Mesendoderm (in vitro differentiated cells): ENCODE measurements at regions not wholly inside any gene's neighbourhood (a gene's known extent, or its start where the extent isn't known, plus 50 kb on each side); places are given as distances from the start of the nearest gene placed in this dataset.
A peak's percentile ranks its signal among the peaks of the same experiment; 100 is the strongest.
"Not testable (repeated sequence)": the region's sequence is repeated elsewhere in the genome, so short reads cannot be mapped to it uniquely, and the experiment has no call there.

ENCODE experiments used
- DNase-seq: peaks from one replicate; pipeline ENCODE4 v3.0.0; 2013
- H2AK5ac ChIP-seq: 2 replicates; pipeline ENCODE4 v1.6.1; 2013; ENCODE audit warnings: low read length, inconsistent platforms
- H2BK120ac ChIP-seq: 2 replicates; pipeline ENCODE4 v1.6.1; 2013; ENCODE audit warnings: low read depth, mild to moderate bottlenecking, low read length, moderate library complexity, mixed read lengths
- H2BK15ac ChIP-seq: replicated peaks from 2 replicates; pipeline ENCODE4 v1.6.1; 2013; ENCODE audit warnings: low read depth, mild to moderate bottlenecking, moderate library complexity
- H2BK5ac ChIP-seq: 2 replicates; pipeline ENCODE4 v1.6.1; 2013; ENCODE audit warnings: low read length, inconsistent platforms
- H3K18ac ChIP-seq: 2 replicates; pipeline ENCODE4 v1.6.1; 2013; ENCODE audit warnings: mild to moderate bottlenecking, low read length, mixed read lengths
- H3K23ac ChIP-seq: one replicate; pipeline ENCODE4 v1.6.1; 2013; ENCODE audit warnings: low read length
- H3K27ac ChIP-seq: 2 replicates; pipeline ENCODE4 v1.5.1; 2013; ENCODE audit warnings: low read depth, mild to moderate bottlenecking, inconsistent platforms, low read length, moderate library complexity
- H3K27me3 ChIP-seq: 2 replicates; pipeline ENCODE4 v1.6.1; 2013; ENCODE audit warnings: low read length, control low read depth, mild to moderate bottlenecking, inconsistent platforms; ENCODE audit not compliant: insufficient read depth, poor library complexity
- H3K36me3 ChIP-seq: 2 replicates; pipeline ENCODE4 v1.6.1; 2013; ENCODE audit warnings: low read length, inconsistent platforms; ENCODE audit not compliant: control insufficient read depth, insufficient read depth
- H3K4ac ChIP-seq: one replicate; pipeline ENCODE4 v1.6.1; 2013; ENCODE audit warnings: low read depth, mild to moderate bottlenecking, low read length, moderate library complexity
- H3K4me1 ChIP-seq: 2 replicates; pipeline ENCODE4 v1.6.1; 2013; ENCODE audit warnings: low read depth, low read length, inconsistent platforms; ENCODE audit not compliant: control insufficient read depth
- H3K4me2 ChIP-seq: 2 replicates; pipeline ENCODE4 v1.6.1; 2013; ENCODE audit warnings: low read length
- H3K4me3 ChIP-seq: 2 replicates; pipeline ENCODE4 v1.5.1; 2013; ENCODE audit warnings: mild to moderate bottlenecking, low read length
- H3K56ac ChIP-seq: one replicate; pipeline ENCODE4 v1.6.1; 2013; ENCODE audit warnings: low read length
- H3K79me1 ChIP-seq: 2 replicates; pipeline ENCODE4 v1.6.1; 2013; ENCODE audit warnings: low read length, inconsistent platforms
- H3K79me2 ChIP-seq: 2 replicates; pipeline ENCODE4 v1.6.1; 2013; ENCODE audit warnings: mild to moderate bottlenecking, low read length; ENCODE audit not compliant: control insufficient read depth, insufficient read depth
- H3K9ac ChIP-seq: 2 replicates; pipeline ENCODE4 v1.6.1; 2013; ENCODE audit warnings: low read length, inconsistent platforms
- H4K5ac ChIP-seq: one replicate; pipeline ENCODE4 v1.6.1; 2013; ENCODE audit warnings: low read length
- H4K8ac ChIP-seq: one replicate; pipeline ENCODE4 v1.6.1; 2013; ENCODE audit warnings: low read depth, mild to moderate bottlenecking, control low read depth, low read length, moderate library complexity
- WGBS: extraction: QIAGEN DNeasy Blood & Tissue Kit; methylation state at CpG from one replicate; pipeline ENCODE4 v1.1.7; 2013; ENCODE audit warnings: low lambda C conversion rate, missing lambda C conversion rate; ENCODE audit not compliant: insufficient coverage; ENCODE audit errors: extremely low coverage; 5-methylcytosine and 5-hydroxymethylcytosine counted together

DNA sequence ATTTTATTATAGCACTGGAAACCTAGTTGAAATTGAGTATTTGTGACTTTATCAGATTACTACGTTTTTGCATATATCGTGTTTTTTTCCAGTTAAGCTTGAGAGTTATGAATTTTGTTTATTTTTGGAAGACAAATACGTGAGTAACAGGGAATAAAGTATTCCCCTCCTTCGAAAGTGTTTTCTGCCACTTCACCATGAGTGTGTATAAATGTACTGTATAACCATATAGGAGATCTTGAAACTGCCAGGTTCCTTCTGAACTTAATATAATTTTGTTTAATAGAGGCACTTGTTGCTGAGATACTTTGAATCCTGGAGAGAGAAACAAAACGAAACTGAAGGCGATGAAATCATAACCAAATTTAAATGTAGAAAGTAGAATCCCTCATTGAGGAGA lies 1004.4 kb upstream of the ZEB2 start:
- Histone ChIP-seq H2AK5ac (no peak overlapping the region), H3K56ac (no peak overlapping the region), H3K4ac (no peak overlapping the region), H3K27ac (no peak overlapping the region), H3K79me2 (no peaks in the 10 kb centered on the region), H3K79me1 (no peaks in the 10 kb centered on the region), H3K4me1 (no peaks in the 10 kb centered on the region), H3K4me2 (no peak overlapping the region), H3K4me3 (no peak overlapping the region), H3K27me3 (no peaks in the 10 kb centered on the region), H2BK120ac (no peak overlapping the region), H4K8ac (no peak overlapping the region), H3K9ac (no peak overlapping the region), H2BK15ac (no peak overlapping the region), H4K5ac (no peak overlapping the region), H3K23ac (no peak overlapping the region), H3K36me3 (no peaks in the 10 kb centered on the region), H2BK5ac (no peak overlapping the region), H3K18ac (no peak overlapping the region)
- WGBS, result 100% methylated on average over 3 of the region's 6 CpGs
- DNase-seq, result no peak

DNA sequence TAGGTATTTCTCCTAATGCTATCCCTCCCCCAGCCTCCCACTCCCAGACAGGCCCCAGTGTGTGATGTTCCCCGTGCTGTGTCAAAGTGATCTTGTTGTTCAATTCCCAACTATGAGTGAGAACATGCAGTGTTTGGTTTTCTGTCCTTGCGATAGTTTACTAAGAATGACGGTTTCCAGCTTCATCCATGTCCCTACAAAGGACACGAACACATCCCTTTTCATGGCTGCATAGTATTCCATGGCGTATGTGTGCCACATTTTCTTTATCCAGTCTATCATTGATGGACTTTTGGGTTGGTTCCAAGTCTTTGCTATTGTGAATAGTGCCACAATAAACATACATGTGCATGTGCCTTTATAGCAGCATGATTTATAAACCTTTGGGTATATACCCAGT lies 999.3 kb upstream of the ZEB2 start:
- H4K5ac ChIP-seq, H4K8ac ChIP-seq, H3K27ac ChIP-seq, H3K79me2 ChIP-seq, H3K9ac ChIP-seq, H3K56ac ChIP-seq, H2BK15ac ChIP-seq, H3K79me1 ChIP-seq, H3K4me1 ChIP-seq, H3K27me3 ChIP-seq, H3K36me3 ChIP-seq, H3K18ac ChIP-seq, H2AK5ac ChIP-seq, H2BK5ac ChIP-seq, H3K23ac ChIP-seq, DNase-seq, H3K4me3 ChIP-seq, H3K4me2 ChIP-seq, H3K4ac ChIP-seq, H2BK120ac ChIP-seq: not testable (repeated sequence)
- no CpG with 5 or more reads among the region's 5 CpGs for WGBS

DNA sequence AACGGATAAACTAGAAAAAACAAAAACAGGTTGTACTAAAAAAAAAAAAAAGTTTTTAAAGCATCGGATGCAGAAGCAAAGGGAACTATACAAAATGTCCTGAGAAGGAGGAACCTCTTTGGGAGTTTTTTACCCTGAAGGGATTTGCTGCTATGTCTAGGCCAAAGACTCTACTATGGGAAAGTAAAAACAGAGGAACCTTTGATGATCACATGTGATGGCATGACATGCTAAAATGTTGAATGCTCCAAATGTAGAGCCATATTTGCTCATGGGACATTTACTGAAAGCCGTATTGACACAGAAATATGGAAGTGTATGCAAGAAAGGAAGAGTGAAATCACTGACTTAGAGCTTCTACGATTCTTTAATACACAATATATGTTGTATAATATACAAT lies 992.0 kb upstream of the ZEB2 start:
- Histone ChIP-seq H3K27me3 (no peaks in the 10 kb centered on the region), H3K9ac (no peak overlapping the region), H3K4me3 (no peak overlapping the region), H3K56ac (no peak overlapping the region), H3K79me1 (no peaks in the 10 kb centered on the region), H2BK5ac (no peak overlapping the region), H3K4ac (no peak overlapping the region), H3K4me2 (no peak overlapping the region), H3K79me2 (no peaks in the 10 kb centered on the region), H2BK15ac (no peak overlapping the region), H2AK5ac (no peak overlapping the region), H3K4me1 (no peaks in the 10 kb centered on the region), H3K36me3 (no peaks in the 10 kb centered on the region), H3K27ac (no peak overlapping the region), H2BK120ac (no peak overlapping the region), H3K23ac (no peak overlapping the region), H4K5ac (no peak overlapping the region), H4K8ac (no peak overlapping the region), H3K18ac (no peak overlapping the region)
- DNase-seq, result no peak
- no CpG with 5 or more reads among the region's 4 CpGs for WGBS

DNA sequence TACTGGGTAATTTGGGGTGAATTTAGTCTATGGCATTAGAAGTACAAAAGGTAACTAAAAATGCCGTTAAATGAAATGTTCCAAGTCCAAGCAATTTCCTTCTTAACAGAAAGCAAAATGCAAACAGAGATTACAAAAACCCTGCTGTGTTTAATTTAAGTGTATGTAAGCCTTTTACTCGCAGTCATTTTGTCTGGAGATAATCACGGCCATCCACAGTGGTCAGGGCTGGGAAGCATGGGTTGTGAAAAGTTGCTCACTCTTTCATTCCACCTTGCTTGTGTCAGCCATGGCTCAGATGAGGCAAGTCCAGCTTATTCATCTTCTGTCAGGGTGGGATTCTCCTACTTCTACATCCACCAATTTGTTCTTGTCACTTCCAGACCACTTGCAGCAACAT lies 983.6 kb upstream of the ZEB2 start:
- WGBS, result no CpG with 5 or more reads among the region's 3 CpGs

DNA sequence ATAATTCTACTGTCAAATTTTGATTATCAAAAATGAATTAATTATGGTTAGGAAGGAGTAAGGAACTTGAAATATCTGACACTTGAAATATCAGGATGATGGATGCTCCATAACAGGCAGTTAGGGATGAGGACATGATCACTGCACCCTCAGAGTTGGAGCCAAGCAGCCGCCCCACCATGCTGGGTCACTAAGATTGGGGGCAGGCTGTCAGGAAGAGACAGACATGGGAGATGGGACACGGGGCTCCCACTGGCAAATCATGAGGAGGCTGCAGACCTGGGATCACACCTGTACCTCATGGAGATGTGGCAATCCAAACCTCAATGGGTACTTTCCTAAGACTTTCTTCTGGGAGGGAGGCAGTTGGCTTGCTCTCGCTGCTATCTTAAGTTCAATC lies 982.0 kb upstream of the ZEB2 start:
- Histone ChIP-seq H3K4me1 (no peaks in the 10 kb centered on the region), H3K23ac (no peak overlapping the region), H3K56ac (no peak overlapping the region), H3K18ac (no peak overlapping the region), H3K27ac (no peak overlapping the region), H3K4me3 (no peak overlapping the region), H3K9ac (no peak overlapping the region), H2BK120ac (no peak overlapping the region), H3K36me3 (no peaks in the 10 kb centered on the region), H3K4me2 (no peak overlapping the region), H2BK15ac (no peak overlapping the region), H3K79me1 (no peaks in the 10 kb centered on the region), H2BK5ac (no peak overlapping the region), H3K27me3 (no peaks in the 10 kb centered on the region), H3K4ac (no peak overlapping the region), H4K8ac (no peak overlapping the region), H4K5ac (no peak overlapping the region), H2AK5ac (no peak overlapping the region), H3K79me2 (no peaks in the 10 kb centered on the region)
- DNase-seq, result no peak
- no CpG with 5 or more reads among the region's 3 CpGs for WGBS

More for the DNA sequence above, 983.6 kb upstream of the ZEB2 start:
- Histone ChIP-seq H2BK15ac (no peak overlapping the region), H2BK120ac (no peak overlapping the region), H3K9ac (no peak overlapping the region), H3K27ac (no peak overlapping the region), H3K4me3 (no peak overlapping the region), H3K56ac (no peak overlapping the region), H4K8ac (no peak overlapping the region), H2BK5ac (no peak overlapping the region), H3K36me3 (no peaks in the 10 kb centered on the region), H3K4me2 (no peak overlapping the region), H3K27me3 (no peaks in the 10 kb centered on the region), H3K4me1 (no peaks in the 10 kb centered on the region), H2AK5ac (no peak overlapping the region), H3K4ac (no peak overlapping the region), H3K23ac (no peak overlapping the region), H3K18ac (no peak overlapping the region), H4K5ac (no peak overlapping the region), H3K79me1 (no peaks in the 10 kb centered on the region), H3K79me2 (no peaks in the 10 kb centered on the region)
- peak; percentile 37 for DNase-seq

DNA sequence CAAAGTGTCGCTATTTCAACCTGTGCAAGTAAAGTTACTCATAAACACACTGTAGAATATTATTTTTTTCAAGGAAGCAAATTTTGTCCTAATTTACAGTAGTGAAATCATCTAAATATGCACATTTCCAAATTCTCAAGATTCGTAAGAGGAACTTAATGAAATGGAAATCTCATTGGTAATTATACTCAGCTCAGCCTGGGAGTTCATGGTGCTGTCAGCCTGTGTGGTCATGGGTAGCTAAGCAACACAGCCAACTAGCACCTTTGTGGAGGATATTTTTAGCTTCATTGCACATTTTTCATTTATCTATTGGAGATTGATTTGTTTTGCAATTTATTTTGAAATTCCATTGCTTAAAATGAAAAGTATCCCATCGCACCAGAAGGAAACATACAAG lies 975.7 kb upstream of the ZEB2 start:
- H2AK5ac ChIP-seq, result no peak overlapping the region
- no peaks in the 10 kb centered on the region for H3K4me1 ChIP-seq
- H2BK5ac ChIP-seq, result no peak overlapping the region
- no peak overlapping the region for H3K18ac ChIP-seq
- no peak overlapping the region for H3K4me3 ChIP-seq
- no peak overlapping the region for H2BK15ac ChIP-seq
- no peak overlapping the region for H3K23ac ChIP-seq
- no peaks in the 10 kb centered on the region for H3K79me1 ChIP-seq
- WGBS, result no CpG with 5 or more reads among the region's 3 CpGs
- H3K27me3 ChIP-seq, result no peaks in the 10 kb centered on the region
- H2BK120ac ChIP-seq, result no peak overlapping the region
- H3K36me3 ChIP-seq, result no peaks in the 10 kb centered on the region
- H3K79me2 ChIP-seq, result no peaks in the 10 kb centered on the region
- H3K4me2 ChIP-seq, result no peak overlapping the region
- H3K9ac ChIP-seq, result no peak overlapping the region
- no peak overlapping the region for H4K8ac ChIP-seq
- H4K5ac ChIP-seq, result no peak overlapping the region
- H3K4ac ChIP-seq, result no peak overlapping the region
- H3K56ac ChIP-seq, result no peak overlapping the region
- DNase-seq, result no peak
- H3K27ac ChIP-seq, result no peak overlapping the region
